Neural cell (in vitro differentiated cells): ENCODE measurements at regions not wholly inside any gene's neighbourhood (a gene's known extent, or its start where the extent isn't known, plus 50 kb on each side); places are given as distances from the start of the nearest gene placed in this dataset.

Experiments used
- H2AFZ ChIP-seq: fragments of 200-600, 300-800 bp; sonication (generic), shearing (Covaris generic); 2 replicates; pipeline ENCODE4 v1.6.0; 2014; ENCODE audit warnings: low read depth, mild to moderate bottlenecking, antibody characterized with exemption, low read length, moderate library complexity
- H3F3A ChIP-seq: fragments of 200-600 bp; shearing (Covaris generic); 2 replicates; pipeline ENCODE4 v1.6.1; 2016; ENCODE audit warnings: mild to moderate bottlenecking, moderate library complexity, mixed read lengths, antibody characterized with exemption, low read length; ENCODE audit not compliant: insufficient read depth, poor library complexity, severe bottlenecking
- H3K27ac ChIP-seq: fragments of 200-600, 300-800 bp; sonication (generic), shearing (Covaris generic); 2 replicates; pipeline ENCODE4 v1.5.1; 2014; ENCODE audit warnings: mild to moderate bottlenecking, low read length, moderate library complexity
- H3K27me3 ChIP-seq: fragments of 300-800, 200-600 bp; sonication (generic), shearing (Covaris generic); 2 replicates; pipeline ENCODE4 v1.6.0; 2014; ENCODE audit warnings: mild to moderate bottlenecking, low read depth, low read length, moderate library complexity; ENCODE audit not compliant: insufficient read depth
- H3K36me3 ChIP-seq: fragments of 300-800, 200-600 bp; sonication (generic), shearing (Covaris generic); 2 replicates; pipeline ENCODE4 v1.5.1; 2014; ENCODE audit warnings: mild to moderate bottlenecking, antibody characterized with exemption, low read length, moderate library complexity; ENCODE audit not compliant: insufficient read depth
- H3K4me2 ChIP-seq: fragments of 300-800, 200-600 bp; sonication (generic), shearing (Covaris generic); 2 replicates; pipeline ENCODE4 v1.6.0; 2014; ENCODE audit warnings: mild to moderate bottlenecking, low read length
- H3K4me3 ChIP-seq: fragments of 300-800, 200-600 bp; sonication (generic), shearing (Covaris generic); 2 replicates; pipeline ENCODE4 v1.5.1; 2014; ENCODE audit warnings: mild to moderate bottlenecking, low read length, moderate library complexity
- H3K79me2 ChIP-seq: fragments of 200-600 bp; shearing (Covaris generic); replicated peaks from 2 replicates; pipeline ENCODE4 v1.6.0; 2014; ENCODE audit warnings: mild to moderate bottlenecking, low read length, moderate library complexity; ENCODE audit not compliant: insufficient read depth
- H3K9ac ChIP-seq: fragments of 300-800, 200-600 bp; sonication (generic), shearing (Covaris generic); 2 replicates; pipeline ENCODE4 v1.6.1; 2016; ENCODE audit warnings: mild to moderate bottlenecking, low read length, mixed read lengths
- H3K9me2 ChIP-seq: fragments of 200-600 bp; shearing (Covaris generic); 2 replicates; pipeline ENCODE4 v1.6.1; 2016; ENCODE audit warnings: mild to moderate bottlenecking, low read length, mixed read lengths; ENCODE audit not compliant: insufficient read depth
- H3K9me3 ChIP-seq: fragments of 200-600, 300-800 bp; sonication (generic), shearing (Covaris generic); 2 replicates; pipeline ENCODE4 v1.6.1; 2016; ENCODE audit warnings: mild to moderate bottlenecking, mixed run types, low read length, moderate library complexity, mixed read lengths
- H4K20me1 ChIP-seq: fragments of 200-600 bp; shearing (Covaris generic); 2 replicates; pipeline ENCODE4 v1.6.1; 2016; ENCODE audit warnings: mild to moderate bottlenecking, mixed run types; ENCODE audit not compliant: insufficient read depth
- CTCF ChIP-seq: fragments of 450-650 bp; IDR thresholded peaks from 2 replicates; pipeline ENCODE4 v1.5.1; 2014; ENCODE audit warnings: antibody characterized with exemption, mild to moderate bottlenecking, moderate library complexity; ENCODE audit not compliant: poor library complexity, severe bottlenecking
- EP300 ChIP-seq: fragments of 450-650 bp; conservative IDR thresholded peaks from 2 replicates; pipeline ENCODE4 v1.6.1; 2014; ENCODE audit warnings: antibody characterized with exemption, mild to moderate bottlenecking, moderate library complexity; ENCODE audit not compliant: poor library complexity, severe bottlenecking
- EZH2 ChIP-seq: fragments of 200-600, 300-800 bp; shearing (Covaris generic), sonication (generic); IDR thresholded peaks from 2 replicates; pipeline ENCODE4 v1.6.1; 2014; ENCODE audit warnings: antibody characterized with exemption, low read length, borderline replicate concordance, mild to moderate bottlenecking; ENCODE audit not compliant: insufficient read depth, poor library complexity, severe bottlenecking
- MXI1 ChIP-seq: fragments of 450-650 bp; conservative IDR thresholded peaks from 2 replicates; pipeline ENCODE4 v1.6.1; 2014; ENCODE audit warnings: antibody characterized with exemption, mild to moderate bottlenecking; ENCODE audit not compliant: poor library complexity, severe bottlenecking
- POLR2AphosphoS5 ChIP-seq: IDR thresholded peaks from 2 replicates; pipeline ENCODE4 v1.6.1; 2012
- RAD21 ChIP-seq: fragments of 450-650 bp; conservative IDR thresholded peaks from 2 replicates; pipeline ENCODE4 v1.6.1; 2014; ENCODE audit warnings: antibody characterized with exemption, mild to moderate bottlenecking, moderate library complexity
- REST ChIP-seq: IDR thresholded peaks from 2 replicates; pipeline ENCODE4 v1.6.1; 2012; ENCODE audit warnings: borderline replicate concordance
- SMC3 ChIP-seq: fragments of 450-650 bp; conservative IDR thresholded peaks from 2 replicates; pipeline ENCODE4 v1.6.1; 2014; ENCODE audit warnings: antibody characterized with exemption, mild to moderate bottlenecking, moderate library complexity; ENCODE audit not compliant: poor library complexity
- TAF1 ChIP-seq: IDR thresholded peaks from 2 replicates; pipeline ENCODE4 v1.6.1; 2012; ENCODE audit warnings: low read depth

GRCh38 chr19:30207357-30207756 lies 164.8 kb upstream of the ZNF536 start:
- Histone ChIP-seq H2AFZ (no peak overlapping the region), H3K79me2 (no peaks in the 10 kb centered on the region), H3K9me2 (no peaks in the 10 kb centered on the region), H3K9me3 (no peaks in the 10 kb centered on the region), H3K4me3 (no peak overlapping the region), H3F3A (no peaks in the 10 kb centered on the region), H3K9ac (no peak overlapping the region), H3K27me3 (no peaks in the 10 kb centered on the region), H4K20me1 (no peaks in the 10 kb centered on the region), H3K27ac (no peak overlapping the region), H3K36me3 (no peaks in the 10 kb centered on the region), H3K4me2 (no peak overlapping the region)
- no peak for TF ChIP-seq REST
- TF ChIP-seq TAF1: no peak
- no peak for TF ChIP-seq POLR2AphosphoS5
- no peak for TF ChIP-seq MXI1
- no peak for TF ChIP-seq RAD21

GRCh38 chr19:30208436-30209060 lies 163.6 kb upstream of the ZNF536 start:
- no peak overlapping the region for H3K4me3 ChIP-seq
- H3K9me3 ChIP-seq: no peaks in the 10 kb centered on the region
- H3K4me2 ChIP-seq: no peak overlapping the region
- no peaks in the 10 kb centered on the region for H3K36me3 ChIP-seq
- H3K9me2 ChIP-seq: no peaks in the 10 kb centered on the region
- H3K27me3 ChIP-seq: no peaks in the 10 kb centered on the region
- H3K9ac ChIP-seq: no peak overlapping the region
- no peak overlapping the region for H3K27ac ChIP-seq
- H3K79me2 ChIP-seq: no peaks in the 10 kb centered on the region
- TF ChIP-seq SMC3 (no peak), MXI1 (no peak), EP300 (no peak), EZH2 (no peak), POLR2AphosphoS5 (no peak), TAF1 (no peak), RAD21 (no peak), CTCF (no peak), REST (no peak)
- H4K20me1 ChIP-seq: no peaks in the 10 kb centered on the region
- H2AFZ ChIP-seq: no peak overlapping the region
- H3F3A ChIP-seq: no peaks in the 10 kb centered on the region
